OCI-LY1 (cell line): ENCODE measurements at regions not wholly inside any gene's neighbourhood (a gene's known extent, or its start where the extent isn't known, plus 50 kb on each side); places are given as distances from the start of the nearest gene placed in this dataset.

Source experiments
- CTCF ChIP-seq: fragments of 200-600 bp; sonication (generic), shearing (Covaris generic); IDR thresholded peaks from 2 replicates; pipeline ENCODE4 v1.5.1; 2017; ENCODE audit warnings: mild to moderate bottlenecking, antibody characterized with exemption, low read length, moderate library complexity, mixed read lengths
- EZH2 ChIP-seq: fragments of 200-600 bp; sonication (generic), shearing (Covaris generic); IDR thresholded peaks from 2 replicates; pipeline ENCODE4 v1.8.0; 2017; ENCODE audit warnings: borderline replicate concordance, mixed run types, mild to moderate bottlenecking, antibody characterized with exemption, low read length, moderate library complexity, mixed read lengths

- no peak for TF ChIP-seq CTCF
- TF ChIP-seq EZH2: no peak
Observed at GRCh38 chr1:218058730-218059129, 226.4 kb upstream of the RRP15 start.
